ENCODE measurements at regions not wholly inside any gene's neighbourhood (a gene's known extent, or its start where the extent isn't known, plus 50 kb on each side); places are given as distances from the start of the nearest gene placed in this dataset.

GRCh38 chr20:51884561-51884960, 82.2 kb upstream of the SALL4 start:
- Histone ChIP-seq H3K79me2 (ENCODE audit: control insufficient read depth, low read length) (no peaks in the 10 kb centered on the region), H4K20me1 (ENCODE audit: control insufficient read depth, insufficient read depth, low read depth, low read length) (no peaks in the 10 kb centered on the region), H3K4me2 (ENCODE audit: low read length) (no peak overlapping the region)

GRCh38 chr20:51880188-51880587, 77.9 kb upstream of the SALL4 start:
- H3K9me3 ChIP-seq (ENCODE audit: control insufficient read depth, insufficient read depth, low read length), result no peaks in the 10 kb centered on the region
- H3K4me3 ChIP-seq (ENCODE audit: low read length), result no peak overlapping the region
- no peak for TF ChIP-seq EZH2phosphoT487 (IDR thresholded peaks at IDR 0.05; ENCODE audit: borderline replicate concordance, low read length)
- no peak for TF ChIP-seq CTCF (IDR thresholded peaks at IDR 0.05; ENCODE audit: low read depth, low read length, poor library complexity, severe bottlenecking)
- H3K4me1 ChIP-seq (ENCODE audit: control insufficient read depth, low read length), result no peaks in the 10 kb centered on the region
- no peaks in the 10 kb centered on the region for H3F3A ChIP-seq (ENCODE audit: control insufficient read depth, insufficient read depth)
- no peaks in the 10 kb centered on the region for H3K36me3 ChIP-seq (ENCODE audit: control insufficient read depth, low read length)
- H4K20me1 ChIP-seq (ENCODE audit: control insufficient read depth, insufficient read depth, low read depth, low read length), result no peaks in the 10 kb centered on the region
- H3K27ac ChIP-seq (ENCODE audit: low read depth, low read length), result no peak overlapping the region
- no peaks in the 10 kb centered on the region for H3K27me3 ChIP-seq (ENCODE audit: control insufficient read depth, low read length)
- H3K9me2 ChIP-seq (replicated peaks; ENCODE audit: control insufficient read depth, low read length), result no peaks in the 10 kb centered on the region
- H3K79me2 ChIP-seq (ENCODE audit: control insufficient read depth, low read length), result no peaks in the 10 kb centered on the region
- H3K4me2 ChIP-seq (ENCODE audit: low read length), result no peak overlapping the region

More at GRCh38 chr20:51884561-51884960, 82.2 kb upstream of the SALL4 start:
- Histone ChIP-seq H3K36me3 (ENCODE audit: control insufficient read depth, low read length) (no peaks in the 10 kb centered on the region), H3K27me3 (ENCODE audit: control insufficient read depth, low read length) (peaks cover under 1% of the 10 kb centered on the region; the same call in 1 of the 2 replicates), H3F3A (ENCODE audit: control insufficient read depth, insufficient read depth) (no peaks in the 10 kb centered on the region), H3K9me3 (ENCODE audit: control insufficient read depth, insufficient read depth, low read length) (no peaks in the 10 kb centered on the region), H3K4me3 (ENCODE audit: low read length) (no peak overlapping the region), H3K9me2 (replicated peaks; ENCODE audit: control insufficient read depth, low read length) (no peaks in the 10 kb centered on the region), H3K4me1 (ENCODE audit: control insufficient read depth, low read length) (no peaks in the 10 kb centered on the region), H3K27ac (ENCODE audit: low read depth, low read length) (no peak overlapping the region)
- no peak for TF ChIP-seq EZH2phosphoT487 (IDR thresholded peaks at IDR 0.05; ENCODE audit: borderline replicate concordance, low read length)
- no peak for TF ChIP-seq CTCF (IDR thresholded peaks at IDR 0.05; ENCODE audit: low read depth, low read length, poor library complexity, severe bottlenecking)

GRCh38 chr20:51876313-51876940, 74.1 kb upstream of the SALL4 start:
- H3K27ac ChIP-seq (ENCODE audit: low read depth, low read length), result no peak overlapping the region

More at GRCh38 chr20:51876313-51876940, 74.1 kb upstream of the SALL4 start:
- no peaks in the 10 kb centered on the region for H4K20me1 ChIP-seq (ENCODE audit: control insufficient read depth, insufficient read depth, low read depth, low read length)
- no peak overlapping the region for H3K4me3 ChIP-seq (ENCODE audit: low read length)
- TF ChIP-seq CTCF (IDR thresholded peaks at IDR 0.05; ENCODE audit: low read depth, low read length, poor library complexity, severe bottlenecking), result no peak
- TF ChIP-seq EZH2phosphoT487 (IDR thresholded peaks at IDR 0.05; ENCODE audit: borderline replicate concordance, low read length), result no peak
- no peaks in the 10 kb centered on the region for H3K9me2 ChIP-seq (replicated peaks; ENCODE audit: control insufficient read depth, low read length)
- H3F3A ChIP-seq (ENCODE audit: control insufficient read depth, insufficient read depth), result no peaks in the 10 kb centered on the region
- no peaks in the 10 kb centered on the region for H3K4me1 ChIP-seq (ENCODE audit: control insufficient read depth, low read length)
- H3K79me2 ChIP-seq (ENCODE audit: control insufficient read depth, low read length), result no peaks in the 10 kb centered on the region
- no peaks in the 10 kb centered on the region for H3K9me3 ChIP-seq (ENCODE audit: control insufficient read depth, insufficient read depth, low read length)
- H3K4me2 ChIP-seq (ENCODE audit: low read length), result no peak overlapping the region
- no peaks in the 10 kb centered on the region for H3K27me3 ChIP-seq (ENCODE audit: control insufficient read depth, low read length)
- H3K36me3 ChIP-seq (ENCODE audit: control insufficient read depth, low read length), result no peaks in the 10 kb centered on the region
